ENCODE measurements at regions not wholly inside any gene's neighbourhood (a gene's known extent, or its start where the extent isn't known, plus 50 kb on each side); places are given as distances from the start of the nearest gene placed in this dataset.
"Not testable (repeated sequence)": the region's sequence is repeated elsewhere in the genome, so short reads cannot be mapped to it uniquely, and the experiment has no call there.

DNA sequence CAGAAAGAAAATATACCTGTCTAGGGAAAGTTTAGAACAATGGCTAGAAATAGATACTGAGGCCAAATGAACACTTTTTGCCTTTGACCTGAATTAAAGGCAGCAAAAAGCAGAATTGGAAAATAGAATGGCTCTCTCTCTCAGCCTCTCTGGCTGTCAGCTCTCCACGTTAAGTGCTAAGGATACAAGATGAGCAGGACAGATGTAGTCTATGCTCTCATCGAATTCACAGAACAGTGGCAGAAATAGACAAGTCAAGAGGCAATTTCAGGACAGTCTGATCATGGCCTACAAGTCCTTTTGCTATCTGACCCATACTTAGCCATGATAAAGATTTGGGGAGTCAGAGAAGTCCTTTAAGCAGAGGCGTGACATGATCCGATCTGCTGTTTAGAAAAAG is 120.2 kb upstream of the CREB1 start:
- no peak for DNase-seq

DNA sequence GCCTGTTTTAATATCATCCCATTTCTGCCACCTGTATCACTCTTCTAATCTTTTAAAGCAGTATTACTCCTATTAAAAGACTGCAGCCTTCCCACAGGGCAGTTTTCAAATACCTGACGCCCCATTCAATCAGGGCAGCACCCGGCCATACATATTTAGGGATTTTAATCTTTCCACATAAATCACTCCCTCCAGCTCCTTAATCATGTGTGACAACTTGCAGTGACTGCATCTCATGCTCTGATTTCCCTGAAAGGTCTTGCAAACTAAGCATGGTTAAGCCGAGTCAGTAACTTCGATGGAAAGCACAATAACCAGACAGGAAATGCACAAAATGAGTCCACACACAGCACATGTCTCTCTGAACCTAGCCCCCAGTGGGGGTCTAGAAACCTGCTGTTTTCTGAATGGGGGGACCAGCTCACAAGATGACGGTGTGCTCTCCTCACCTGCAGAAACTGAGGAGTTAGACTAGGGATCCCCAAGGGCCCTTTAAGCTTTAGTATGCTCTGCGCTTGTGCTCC is 116.9 kb upstream of the CREB1 start:
- DNase-seq: no peak

DNA sequence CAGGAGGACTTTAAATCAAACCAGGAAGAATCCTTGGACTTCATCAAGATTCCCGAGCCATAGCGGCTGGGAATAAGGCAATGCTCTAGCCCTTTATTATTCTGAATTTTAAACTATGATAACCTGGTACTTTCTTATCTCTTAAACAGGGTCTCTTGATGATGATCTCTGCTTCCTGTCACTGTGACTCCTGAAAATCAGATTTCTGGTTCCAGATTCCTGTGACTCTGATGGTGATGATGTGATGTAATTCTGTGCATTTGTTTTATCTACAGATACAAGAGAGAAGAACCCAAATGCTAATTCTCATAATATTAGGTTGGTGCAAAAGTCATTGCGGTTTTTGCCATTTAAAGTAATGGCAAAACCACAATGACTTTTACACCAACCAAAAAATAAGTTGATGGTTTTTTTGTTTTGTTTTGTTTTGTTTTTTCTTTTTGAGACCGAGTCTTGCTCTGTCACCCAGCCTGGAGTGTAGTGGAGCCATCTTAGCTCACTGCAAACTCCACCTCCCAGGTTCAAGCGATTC is 116.3 kb upstream of the CREB1 start:
- no peak for DNase-seq

DNA sequence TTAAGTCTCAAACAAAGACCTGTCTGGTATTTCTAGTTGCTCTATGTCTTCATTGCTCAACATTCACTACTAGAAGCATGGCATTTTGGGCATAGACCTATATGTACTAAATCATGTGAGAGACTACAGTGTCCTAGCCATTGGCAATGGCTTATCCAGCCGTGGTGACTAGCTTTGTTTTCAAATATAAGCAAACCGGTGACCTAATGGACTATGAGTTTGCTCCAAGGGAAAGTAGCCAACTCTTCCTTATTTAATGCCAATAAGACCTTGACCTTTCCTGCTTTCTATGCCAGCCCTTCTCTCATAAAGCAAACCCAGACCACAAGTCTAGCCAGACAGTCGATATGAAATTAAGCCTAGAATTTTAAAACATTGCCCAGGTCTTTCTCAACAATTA is 113.7 kb upstream of the CREB1 start:
- DNase-seq: no peak

DNA sequence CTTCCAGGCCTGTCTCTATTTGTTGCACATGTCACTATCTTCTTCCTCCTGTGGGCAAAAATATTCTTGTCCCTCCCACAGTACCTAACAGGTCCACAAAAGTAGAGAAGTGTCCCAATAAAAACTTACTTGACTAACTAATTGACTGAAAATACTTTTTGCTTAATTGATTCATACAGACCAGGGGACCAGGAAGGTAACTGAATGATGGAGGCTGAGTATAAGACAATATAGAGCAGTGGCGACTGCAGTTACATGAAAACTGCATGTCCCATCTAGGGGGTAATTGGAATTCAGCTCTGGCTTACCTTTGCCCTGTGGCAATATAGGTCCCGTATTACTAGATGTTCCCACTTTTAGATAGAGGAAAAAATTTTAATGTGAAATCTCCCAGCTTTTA is 112.9 kb upstream of the CREB1 start:
- no peak for DNase-seq

DNA sequence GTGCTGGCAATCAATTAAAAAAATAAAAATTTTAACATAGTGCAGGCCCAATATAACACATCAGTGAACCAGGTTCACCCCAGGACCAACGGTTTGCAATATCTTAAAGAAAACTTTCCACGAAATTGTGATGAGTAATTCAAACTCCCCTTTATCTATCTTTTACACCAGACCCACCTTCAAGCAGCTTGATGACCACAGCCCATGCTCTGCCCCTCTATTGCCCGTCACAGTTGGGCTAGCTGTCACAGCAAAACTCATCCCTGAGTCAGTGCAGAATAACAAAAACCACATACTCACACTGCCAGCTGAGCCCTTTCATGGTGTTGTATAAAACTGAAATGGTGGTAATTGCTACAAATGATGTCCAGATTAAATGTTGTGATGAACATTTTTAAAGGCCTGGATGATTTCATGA is 112.5 kb upstream of the CREB1 start:
- no peak for DNase-seq

DNA sequence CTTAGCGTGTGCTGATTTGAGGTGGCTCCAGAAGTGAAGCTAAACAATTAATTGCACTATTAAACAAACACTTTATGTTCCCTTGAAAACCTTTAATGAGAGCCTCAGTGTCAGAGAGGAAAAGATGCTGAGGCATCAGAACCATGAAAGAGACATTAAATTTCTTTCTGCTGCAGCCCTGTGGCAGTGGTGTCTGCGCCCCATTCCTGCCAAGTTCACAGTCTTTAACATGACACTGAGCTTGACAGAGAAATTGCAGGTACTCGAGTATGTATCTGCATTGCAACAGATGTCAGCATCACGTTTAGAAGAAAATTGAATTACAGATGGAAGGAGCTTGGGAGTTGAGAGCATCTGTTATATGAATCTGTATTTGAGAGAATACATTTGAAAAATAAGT is 111.3 kb upstream of the CREB1 start:
- no peak for DNase-seq

DNA sequence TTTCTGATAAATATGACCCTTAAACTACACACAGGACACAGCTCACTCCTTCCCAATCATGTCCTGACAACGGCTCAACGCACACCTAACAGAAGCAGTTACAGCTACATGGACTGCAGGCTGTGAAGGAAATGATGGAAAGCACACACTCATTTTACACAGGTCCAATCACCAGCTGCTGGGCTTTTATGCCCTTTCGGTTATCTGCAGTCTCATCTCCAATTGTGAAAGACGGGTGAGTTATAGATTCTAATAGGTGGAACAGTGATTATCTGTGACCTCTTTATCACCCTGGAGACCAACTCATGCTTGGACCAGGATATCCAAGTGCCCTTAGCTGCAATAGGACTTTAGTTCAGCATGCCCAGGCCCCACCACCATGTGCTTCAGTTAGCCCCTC is 110.4 kb upstream of the CREB1 start:
- no peak for DNase-seq

DNA sequence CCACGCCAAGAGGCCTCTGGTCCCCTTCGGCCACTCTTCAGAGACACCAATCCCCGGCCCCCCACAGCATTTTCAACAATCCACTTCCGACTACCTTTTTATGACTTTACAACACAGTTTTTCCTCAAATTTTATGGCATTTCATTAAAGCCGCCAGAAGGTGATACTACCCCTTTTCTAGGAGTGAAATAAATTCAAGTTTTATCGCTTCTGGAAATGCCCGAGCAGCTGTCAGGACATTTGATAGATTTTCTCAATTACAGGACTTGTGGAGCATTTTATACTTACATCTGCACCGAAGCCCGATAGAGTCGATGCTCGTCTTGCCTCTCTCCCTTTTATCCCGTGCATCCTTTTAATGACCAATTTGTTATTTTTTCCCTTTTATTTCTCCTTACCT is 108.1 kb upstream of the CREB1 start:
- DNase-seq: no peak

DNA sequence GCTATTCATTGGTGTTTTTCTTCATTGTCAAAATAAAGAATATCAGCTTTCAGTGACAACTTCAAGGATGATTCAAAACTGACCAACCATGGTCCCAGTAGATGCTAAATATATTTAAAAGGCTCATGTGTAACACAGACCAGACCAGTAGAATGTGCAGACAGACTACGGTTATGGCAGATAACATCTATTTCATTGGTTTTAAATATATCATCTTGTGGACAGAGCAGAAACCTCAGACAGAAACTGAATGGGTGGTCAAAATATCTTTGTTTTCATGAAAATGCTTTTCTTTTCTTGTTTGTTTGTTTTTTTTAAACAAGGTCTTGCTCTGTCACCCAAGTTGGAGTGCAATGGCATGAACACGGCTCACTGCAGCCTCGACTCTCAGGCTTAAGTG is 107.4 kb upstream of the CREB1 start:
- DNase-seq: no peak

DNA sequence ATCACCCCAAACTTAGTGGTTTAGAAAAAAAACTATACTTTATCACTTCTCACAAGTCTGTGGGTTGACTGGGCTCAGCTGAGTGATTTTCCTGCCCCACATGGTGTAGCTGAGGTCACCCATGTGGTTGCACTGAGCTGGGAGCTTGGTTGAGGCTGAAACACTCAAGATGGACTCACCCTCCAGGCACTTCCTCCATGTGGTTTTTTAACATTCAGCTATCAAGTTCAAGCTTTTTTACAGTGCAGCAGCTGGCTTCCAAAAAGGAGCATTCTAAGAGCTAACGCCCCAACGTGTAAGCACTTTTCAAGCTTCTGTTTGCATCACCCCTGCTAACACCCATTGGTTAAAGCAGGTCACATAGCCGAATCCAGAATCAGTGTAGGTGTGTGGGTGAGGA is 105.9 kb upstream of the CREB1 start:
- DNase-seq: no peak

DNA sequence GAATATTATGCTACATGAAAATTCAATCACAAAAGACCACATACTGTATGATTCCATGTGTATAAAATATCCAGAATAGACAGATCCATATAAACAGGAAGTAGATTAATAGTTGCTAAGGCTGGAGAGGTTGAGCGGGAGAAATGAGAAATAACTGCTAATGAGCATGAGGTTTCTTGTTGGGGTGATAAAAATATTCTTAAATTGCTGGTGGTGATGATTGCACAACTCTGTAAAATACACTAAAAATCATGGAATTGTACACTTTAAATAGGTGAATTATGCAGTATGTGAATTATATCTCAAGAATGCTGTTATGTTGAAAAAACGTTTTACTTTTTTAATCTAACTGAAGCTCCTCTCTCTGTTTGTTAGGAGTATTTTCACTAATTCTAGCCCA is 101.8 kb upstream of the CREB1 start:
- no peak for DNase-seq

DNA sequence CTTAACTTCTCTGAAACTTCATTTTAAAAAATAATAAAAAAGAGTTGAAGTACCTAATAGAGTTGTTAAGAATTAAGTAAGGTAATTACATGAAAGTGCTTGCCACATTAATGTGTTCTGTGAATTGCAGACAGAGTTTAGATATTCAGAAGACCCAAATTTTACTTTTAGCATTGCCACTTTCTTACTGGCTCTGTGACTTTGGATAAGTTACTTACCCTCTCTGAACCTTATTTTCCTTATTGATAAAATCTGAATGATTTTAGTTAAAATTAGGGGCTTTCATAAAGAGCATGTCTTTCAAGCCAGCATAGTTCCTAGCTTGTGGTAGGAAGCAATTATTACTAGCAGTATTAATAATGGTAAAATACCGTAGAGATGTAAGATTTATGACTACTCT is 101.2 kb upstream of the CREB1 start:
- DNase-seq: no peak

DNA sequence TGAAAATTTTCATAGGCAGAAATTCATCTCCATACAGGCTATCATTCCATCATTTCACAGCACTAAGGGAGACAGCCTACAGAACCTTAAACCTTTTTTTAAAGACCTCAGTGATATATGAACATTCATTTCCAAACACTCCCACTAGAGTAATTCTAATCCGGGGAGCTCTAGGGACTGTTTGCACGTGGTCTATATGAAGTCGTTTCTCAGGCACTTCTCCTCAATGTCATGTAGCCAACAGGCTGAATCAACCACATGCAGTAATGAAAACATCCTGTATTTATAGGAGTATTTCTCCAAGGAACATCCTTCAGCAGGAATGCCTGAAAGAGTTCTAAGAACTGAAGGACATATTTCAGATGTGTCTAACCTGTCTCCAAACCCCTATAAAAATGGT is 97.3 kb upstream of the CREB1 start:
- no peak for DNase-seq

DNA sequence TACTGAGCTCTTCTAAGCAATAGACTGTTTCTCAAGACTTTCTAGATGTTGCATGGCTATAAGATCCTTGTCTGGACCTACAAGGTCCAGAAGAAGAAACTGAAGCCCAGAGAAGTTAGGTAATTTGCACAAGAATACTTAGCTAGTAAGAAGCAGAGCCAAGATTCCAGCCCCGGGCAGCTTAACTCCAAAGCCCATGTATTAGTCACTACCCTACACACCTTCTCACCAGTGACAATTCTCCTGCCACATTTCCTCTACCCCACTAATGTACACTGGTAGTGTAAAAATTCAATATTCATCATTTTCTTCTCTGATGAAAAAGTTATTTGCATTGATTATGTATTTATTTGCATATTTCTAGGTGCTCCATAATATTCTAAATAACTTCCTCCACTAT is 95.5 kb upstream of the CREB1 start:
- no peak for DNase-seq

DNA sequence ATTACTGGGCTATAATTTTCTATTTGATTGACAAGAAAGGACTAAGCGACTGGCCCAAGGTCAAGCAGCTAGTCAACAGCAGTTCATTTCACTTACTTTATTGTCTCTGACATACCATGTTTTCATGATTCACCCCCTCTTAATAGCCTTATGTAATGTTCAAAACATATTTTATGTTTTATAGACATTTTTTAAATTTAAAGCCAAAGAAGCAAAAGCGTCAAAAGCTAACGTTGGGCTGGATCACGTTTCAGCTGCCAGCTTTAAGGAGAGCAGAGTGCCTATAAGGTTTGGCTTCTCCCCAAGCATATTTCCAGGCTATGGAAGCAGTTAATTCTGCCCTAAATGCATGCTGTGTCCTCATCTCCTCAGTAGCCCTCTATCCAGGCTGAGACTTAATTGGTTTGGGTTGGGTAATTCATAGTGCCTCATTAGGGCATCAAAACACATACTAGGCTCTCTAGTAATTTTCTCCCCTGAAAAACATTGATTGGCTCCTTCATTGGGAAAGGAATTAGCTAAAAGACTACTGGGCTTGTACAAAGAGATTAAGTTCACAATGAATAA is 94.8 kb upstream of the CREB1 start:
- no peak for DNase-seq

DNA sequence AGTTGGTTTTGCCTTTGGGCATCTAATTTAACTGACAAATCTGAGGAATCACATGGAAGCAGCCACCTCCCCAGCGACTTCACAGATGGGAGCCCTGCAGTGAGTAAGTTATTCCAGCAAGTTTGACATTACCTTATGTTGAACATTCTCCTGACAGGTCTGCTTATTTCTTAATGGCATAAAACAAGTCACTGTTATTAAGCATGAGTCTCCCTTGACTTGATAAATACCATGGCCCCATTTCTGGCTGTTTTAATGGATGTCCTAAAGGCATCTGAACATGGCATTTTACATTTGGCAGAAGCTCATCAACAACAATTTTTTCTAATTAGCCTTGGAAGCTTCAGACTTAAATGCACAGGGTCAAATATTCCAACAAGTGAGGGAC is 92.6 kb upstream of the CREB1 start:
- no peak for DNase-seq

DNA sequence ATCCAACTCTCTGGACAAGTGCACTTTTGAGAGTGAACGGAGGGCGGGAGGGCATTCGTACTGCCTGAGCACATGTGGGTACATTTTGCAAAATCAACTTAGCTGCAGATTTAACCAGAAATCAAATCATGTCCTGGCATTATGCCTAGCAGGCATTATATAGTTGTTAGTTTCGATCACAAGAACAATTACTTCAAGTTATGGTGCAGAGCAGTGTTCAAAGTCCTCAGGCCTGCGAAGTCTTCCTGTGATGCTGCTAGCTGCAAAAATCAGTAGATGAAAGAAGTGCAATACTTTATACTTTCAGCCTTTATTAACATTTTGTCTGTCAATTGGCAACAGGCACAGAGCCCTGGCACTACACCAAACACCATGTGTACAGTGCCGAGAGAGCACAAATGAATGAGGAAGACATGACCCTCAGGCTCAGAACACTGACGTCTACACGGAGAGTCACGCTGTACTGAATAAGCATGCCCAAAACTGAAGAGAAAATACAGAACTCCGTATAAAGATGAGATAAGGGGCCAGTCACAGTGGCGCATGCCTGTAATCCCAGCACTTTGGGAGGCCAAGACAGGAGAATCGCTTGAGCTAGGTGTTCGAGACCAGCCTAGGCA is 92.1 kb upstream of the CREB1 start:
- DNase-seq: no peak

DNA sequence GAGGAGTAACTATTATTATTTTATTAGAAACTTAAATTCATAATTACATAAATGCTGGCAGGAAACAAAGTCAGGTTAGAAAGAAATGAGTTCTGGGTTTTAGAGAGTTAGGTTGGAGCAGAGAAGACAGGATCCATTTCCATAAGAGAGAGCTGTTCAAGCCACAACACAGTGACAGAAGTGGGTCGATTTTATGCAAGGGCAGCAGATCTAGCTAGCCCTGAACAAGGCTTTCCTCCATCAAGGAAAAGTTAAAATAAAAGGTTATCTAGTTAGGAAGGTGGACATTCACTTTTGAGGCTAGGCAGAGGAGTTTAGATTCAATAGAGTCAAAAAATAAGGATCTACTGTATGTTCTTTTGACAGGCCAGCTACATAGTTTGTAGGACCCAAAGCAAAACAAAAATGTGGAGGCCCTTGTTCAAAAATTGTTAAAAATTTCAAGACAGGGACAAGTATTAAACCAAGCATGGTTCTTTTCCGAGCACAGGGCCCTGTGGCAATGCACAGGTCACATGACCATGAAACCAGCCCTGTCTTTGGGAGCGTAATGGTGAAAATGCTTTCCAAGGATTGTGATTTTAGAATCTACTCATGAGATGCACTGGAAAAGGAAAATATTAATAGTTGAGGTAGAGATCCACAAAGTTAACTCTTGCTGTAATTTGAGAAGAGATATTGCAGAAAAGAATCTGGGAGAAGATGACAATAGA is 91.2 kb upstream of the CREB1 start:
- no peak for DNase-seq

DNA sequence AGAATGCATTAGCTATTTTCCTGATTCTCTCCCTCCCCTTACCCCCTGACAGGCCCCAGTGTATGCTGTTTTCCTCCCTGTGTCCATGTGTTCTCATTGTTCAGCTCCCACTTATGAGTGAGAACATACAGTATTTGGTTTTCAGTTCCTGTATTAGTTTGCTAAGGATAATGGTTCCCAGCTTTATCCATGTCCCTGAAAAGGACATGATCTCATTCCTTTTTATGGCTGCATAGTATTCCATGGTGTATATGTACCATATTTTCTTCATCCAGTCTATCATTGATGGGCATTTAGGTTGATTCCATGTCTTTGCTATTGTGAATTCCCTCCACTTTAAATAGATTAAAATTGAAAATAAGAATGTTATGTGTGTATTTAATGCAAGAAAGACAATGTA is 89.9 kb upstream of the CREB1 start:
- not testable (repeated sequence) for DNase-seq

DNA sequence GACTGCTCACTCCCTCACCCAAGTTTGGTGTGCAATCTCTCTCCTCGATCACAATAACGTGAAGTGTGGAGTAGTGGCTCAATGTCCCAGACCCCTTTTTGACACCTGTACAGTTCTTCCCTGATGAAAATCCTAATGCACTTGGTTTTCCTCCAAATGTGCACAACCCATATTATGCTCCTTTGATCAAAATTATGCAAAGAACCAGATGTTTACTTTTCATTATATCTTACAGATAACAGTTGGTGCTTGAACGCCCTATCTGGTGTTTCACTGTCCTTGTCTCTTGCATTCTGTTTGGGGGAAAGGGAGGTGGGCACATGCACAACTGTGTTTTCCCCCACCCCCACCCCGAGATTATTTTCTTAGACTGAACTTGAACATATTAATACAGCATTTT is 85.0 kb upstream of the CREB1 start:
- no peak for DNase-seq

DNA sequence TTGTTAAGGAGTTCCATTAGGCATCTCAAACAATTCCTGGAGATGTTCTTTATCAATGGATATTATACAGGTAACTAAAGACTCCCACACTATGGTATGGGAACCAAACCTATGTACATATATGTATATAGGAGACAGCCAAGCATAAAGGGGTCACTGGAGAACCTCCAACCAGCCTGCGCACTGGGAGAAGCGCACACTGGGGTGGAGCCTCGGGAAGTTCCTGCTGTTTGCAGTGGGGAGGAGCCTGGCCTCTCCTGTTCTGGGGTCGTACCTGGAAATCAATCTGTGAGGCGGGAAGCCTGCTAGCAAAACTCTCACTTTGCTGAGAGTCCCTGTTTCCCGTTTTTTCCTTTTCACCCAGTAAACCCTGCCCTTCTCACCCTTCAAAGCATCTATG is 83.1 kb upstream of the CREB1 start:
- no peak for DNase-seq

DNA sequence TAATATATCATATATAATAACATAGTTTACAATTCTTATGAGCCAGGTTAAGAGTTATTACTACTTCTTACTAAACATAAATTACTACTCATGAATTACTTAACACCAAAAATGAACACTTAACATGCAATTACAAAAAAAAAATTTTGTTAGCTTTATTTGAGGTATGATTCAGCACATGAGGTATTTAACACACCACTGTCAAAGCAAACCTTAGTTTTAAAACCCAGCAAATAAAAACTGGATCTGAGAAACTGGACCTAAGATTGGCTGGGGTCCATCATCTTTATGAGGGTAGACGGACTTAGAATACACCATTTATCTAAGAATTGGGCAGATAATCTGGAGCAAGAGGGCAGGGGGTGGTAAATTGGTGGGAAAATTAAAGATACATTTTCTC is 81.8 kb upstream of the CREB1 start:
- DNase-seq: no peak
